ENCODE measurements at regions not wholly inside any gene's neighbourhood (a gene's known extent, or its start where the extent isn't known, plus 50 kb on each side); places are given as distances from the start of the nearest gene placed in this dataset.

GRCh38 chr7:105002-105401 lies 87.4 kb upstream of the FAM20C start:
- POLR2A ChIA-PET = no interaction called here
- H3K9me3 ChIP-seq (ENCODE audit: control insufficient read depth, insufficient read depth, low read length) = peaks cover 4% of the 10 kb centered on the region; the same call in 1 of the 2 replicates
- TF ChIP-seq CTCF (IDR thresholded peaks at IDR 0.05; ENCODE audit: low read depth, low read length) = no peak
- H3K27ac ChIP-seq (ENCODE audit: low read depth, low read length) = no peak overlapping the region
- H3K27me3 ChIP-seq (ENCODE audit: control insufficient read depth, insufficient read depth, low read length) = no peaks in the 10 kb centered on the region
- CTCF ChIA-PET = no interaction called here
- no peak for DNase-seq (ENCODE audit: low read depth, low spot score)
- H3K4me3 ChIP-seq (ENCODE audit: low read depth, low read length) = no peak overlapping the region

DNA sequence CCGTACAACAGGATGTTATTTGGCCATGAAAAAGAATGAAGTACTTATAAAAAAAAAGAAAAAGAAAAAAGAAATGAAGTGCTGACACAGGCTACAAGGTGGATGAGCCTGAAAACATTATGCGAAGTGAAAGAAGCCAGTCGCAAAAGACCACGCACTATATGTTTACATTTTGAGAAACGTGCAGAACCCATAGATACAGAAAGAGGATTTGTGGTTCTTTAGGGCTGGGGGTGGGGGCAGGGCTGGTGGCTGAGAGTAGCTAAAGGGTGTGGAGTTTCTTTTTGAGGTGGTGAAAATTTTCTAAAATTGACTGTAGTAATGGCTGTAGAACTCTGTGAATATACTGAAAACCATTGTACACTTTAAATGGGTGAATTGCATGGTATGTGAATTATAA lies 86.0 kb upstream of the FAM20C start:
- CTCF ChIA-PET = no interaction called here
- peaks cover 7% of the 10 kb centered on the region; the same call in 1 of the 2 replicates for H3K9me3 ChIP-seq (ENCODE audit: control insufficient read depth, insufficient read depth, low read length)
- POLR2A ChIA-PET = no interaction called here
- DNase-seq (ENCODE audit: low read depth, low spot score) = no peak
- no peak overlapping the region for H3K4me3 ChIP-seq (ENCODE audit: low read depth, low read length)
- no peak for TF ChIP-seq CTCF (IDR thresholded peaks at IDR 0.05; ENCODE audit: low read depth, low read length)
- no peak overlapping the region for H3K27ac ChIP-seq (ENCODE audit: low read depth, low read length)
- H3K27me3 ChIP-seq (ENCODE audit: control insufficient read depth, insufficient read depth, low read length) = no peaks in the 10 kb centered on the region

DNA sequence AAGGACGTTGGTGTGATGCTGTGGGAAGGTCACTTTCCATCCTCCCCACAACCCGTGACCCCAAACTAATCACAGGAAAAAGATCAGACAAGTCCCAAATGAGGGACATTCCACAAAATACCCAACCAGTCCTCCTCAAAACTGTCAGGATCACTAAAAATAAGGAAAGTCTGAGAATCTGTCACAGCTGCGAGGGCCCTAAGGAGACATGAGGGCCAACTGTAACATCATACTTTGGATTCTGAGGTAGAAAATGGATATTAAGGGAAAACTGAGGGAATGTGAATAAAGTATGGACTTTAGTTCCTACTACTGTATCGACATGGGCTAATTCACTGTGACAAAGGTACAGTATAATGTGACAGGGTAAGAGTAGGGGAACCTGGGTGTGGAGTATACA lies 85.1 kb upstream of the FAM20C start:
- no peak for DNase-seq (ENCODE audit: low read depth, low spot score)
- H3K4me3 ChIP-seq (ENCODE audit: low read depth, low read length) = no peak overlapping the region
- POLR2A ChIA-PET = no interaction called here

GRCh38 chr7:107907-108306 lies 84.5 kb upstream of the FAM20C start:
- Histone ChIP-seq H3K9me3 (ENCODE audit: control insufficient read depth, insufficient read depth, low read length) (peaks cover 7% of the 10 kb centered on the region), H3K4me3 (ENCODE audit: low read depth, low read length) (no peak overlapping the region), H3K27ac (ENCODE audit: low read depth, low read length) (no peak overlapping the region), H3K27me3 (ENCODE audit: control insufficient read depth, insufficient read depth, low read length) (no peaks in the 10 kb centered on the region)
- TF ChIP-seq CTCF (IDR thresholded peaks at IDR 0.05; ENCODE audit: low read depth, low read length) = no peak
- ChIA-PET POLR2A (no interaction called here), CTCF (no interaction called here)
- DNase-seq (ENCODE audit: low read depth, low spot score) = no peak

More for the DNA sequence above, 85.1 kb upstream of the FAM20C start:
- H3K9me3 ChIP-seq (ENCODE audit: control insufficient read depth, insufficient read depth, low read length) = peaks cover 7% of the 10 kb centered on the region
- no peak overlapping the region for H3K27ac ChIP-seq (ENCODE audit: low read depth, low read length)
- no peaks in the 10 kb centered on the region for H3K27me3 ChIP-seq (ENCODE audit: control insufficient read depth, insufficient read depth, low read length)
- no peak for TF ChIP-seq CTCF (IDR thresholded peaks at IDR 0.05; ENCODE audit: low read depth, low read length)
- CTCF ChIA-PET = no interaction called here

- DNase-seq (ENCODE audit: low read depth, low spot score) = no peak
- CTCF ChIA-PET = no interaction called here
These were observed 83.3 kb upstream of the FAM20C start for GRCh38 chr7:109094-109493.

More at GRCh38 chr7:109094-109493, 83.3 kb upstream of the FAM20C start:
- Histone ChIP-seq H3K9me3 (ENCODE audit: control insufficient read depth, insufficient read depth, low read length) (peaks cover 5% of the 10 kb centered on the region), H3K27ac (ENCODE audit: low read depth, low read length) (no peak overlapping the region), H3K27me3 (ENCODE audit: control insufficient read depth, insufficient read depth, low read length) (no peaks in the 10 kb centered on the region), H3K4me3 (ENCODE audit: low read depth, low read length) (no peak overlapping the region)
- TF ChIP-seq CTCF (IDR thresholded peaks at IDR 0.05; ENCODE audit: low read depth, low read length) = no peak
- POLR2A ChIA-PET = no interaction called here
